ENCODE measurements at regions not wholly inside any gene's neighbourhood (a gene's known extent, or its start where the extent isn't known, plus 50 kb on each side); places are given as distances from the start of the nearest gene placed in this dataset.

- DNase-seq (ENCODE audit: low read depth in 2 of 2) = no peak
Observed at GRCh38 chr14:22098435-22098834, 424.8 kb upstream of the OR4E1 start.

GRCh38 chr14:22097586-22098292, 424.1 kb upstream of the OR4E1 start:
- no peak for DNase-seq (ENCODE audit: low read depth in 2 of 2)

- DNase-seq (ENCODE audit: low read depth in 2 of 2) = no peak
Observed at GRCh38 chr14:22097072-22097471, 423.5 kb upstream of the OR4E1 start.

- no peak for DNase-seq (ENCODE audit: low read depth in 2 of 2)
Observed at GRCh38 chr14:22096514-22096895, 422.9 kb upstream of the OR4E1 start.

- DNase-seq (ENCODE audit: low read depth in 2 of 2) = no peak
Observed at GRCh38 chr14:22095860-22096513, 422.4 kb upstream of the OR4E1 start.

- no peak for DNase-seq (ENCODE audit: low read depth in 2 of 2)
Observed at GRCh38 chr14:22089940-22090339, 416.3 kb upstream of the OR4E1 start.

- no peak for DNase-seq (ENCODE audit: low read depth in 2 of 2)
Observed at GRCh38 chr14:22088614-22089342, 415.2 kb upstream of the OR4E1 start.

- DNase-seq (ENCODE audit: low read depth in 2 of 2) = no peak
Observed at GRCh38 chr14:22086131-22086530, 412.5 kb upstream of the OR4E1 start.

GRCh38 chr14:22084393-22085281, 411.0 kb upstream of the OR4E1 start:
- no peak for DNase-seq (ENCODE audit: low read depth in 2 of 2)

GRCh38 chr14:22081337-22081736, 407.7 kb upstream of the OR4E1 start:
- no peak for DNase-seq (ENCODE audit: low read depth in 2 of 2)

GRCh38 chr14:22079766-22080165, 406.1 kb upstream of the OR4E1 start:
- no peak for DNase-seq (ENCODE audit: low read depth in 2 of 2)

GRCh38 chr14:22073801-22074200, 400.2 kb upstream of the OR4E1 start:
- no peak for DNase-seq (ENCODE audit: low read depth in 2 of 2)

GRCh38 chr14:22071006-22071405, 397.4 kb upstream of the OR4E1 start:
- DNase-seq (ENCODE audit: low read depth in 2 of 2) = no peak

GRCh38 chr14:22070119-22070982, 396.7 kb upstream of the OR4E1 start:
- peak in 1 of 2 donors; percentile 9 for DNase-seq (ENCODE audit: low read depth in 2 of 2)

GRCh38 chr14:22065347-22065746, 391.7 kb upstream of the OR4E1 start:
- no peak for DNase-seq (ENCODE audit: low read depth in 2 of 2)

GRCh38 chr14:22059201-22059600, 385.6 kb upstream of the OR4E1 start:
- no peak for DNase-seq (ENCODE audit: low read depth in 2 of 2)

GRCh38 chr14:22052795-22053194, 379.2 kb upstream of the OR4E1 start:
- DNase-seq (ENCODE audit: low read depth in 2 of 2) = no peak

GRCh38 chr14:22047115-22047514, 373.5 kb upstream of the OR4E1 start:
- no peak for DNase-seq (ENCODE audit: low read depth in 2 of 2)

GRCh38 chr14:22046063-22046462, 372.4 kb upstream of the OR4E1 start:
- no peak for DNase-seq (ENCODE audit: low read depth in 2 of 2)

GRCh38 chr14:22044193-22044592, 370.6 kb upstream of the OR4E1 start:
- no peak for DNase-seq (ENCODE audit: low read depth in 2 of 2)

GRCh38 chr14:22040781-22041125, 367.1 kb upstream of the OR4E1 start:
- no peak for DNase-seq (ENCODE audit: low read depth in 2 of 2)

Measured in stimulated activated CD8-positive, alpha-beta memory T cell treated with anti-CD3 and anti-CD28 coated beads, Interleukin-2, amount 100 ng/mL, for 48 hours (primary cell).